Naive B cell (primary cell): ENCODE measurements at regions not wholly inside any gene's neighbourhood (a gene's known extent, or its start where the extent isn't known, plus 50 kb on each side); places are given as distances from the start of the nearest gene placed in this dataset.

Experiments used
- ATAC-seq, 2 donors: fragments of 150-1000 bp; cut with Tn5 transposase; 2 replicates each; pipeline ENCODE4 v1.10.0; 2021; ENCODE audit warnings: low read depth in 2 of 2, mild to moderate bottlenecking in 2 of 2, moderate library complexity in 2 of 2
- DNase-seq: peaks from one replicate; pipeline ENCODE4 v3.0.0; 2022
- H3K27ac Mint-ChIP-seq, 6 donors: one replicate each; pipeline ENCODE4 v1.8.0; 2020 to 2022; ENCODE audit warnings: mild to moderate bottlenecking in 6 of 6, mixed read lengths in 6 of 6, moderate library complexity in 5 of 6, inconsistent platforms in 2 of 6
- H3K27me3 Mint-ChIP-seq, 3 donors: one replicate each; pipeline ENCODE4 v1.8.0; 2021 to 2022; ENCODE audit warnings: mixed read lengths in 3 of 3, mild to moderate bottlenecking in 1 of 3
- H3K36me3 Mint-ChIP-seq, 2 donors: one replicate each; pipeline ENCODE4 v1.8.0; 2020 to 2022; ENCODE audit warnings: mixed read lengths in 2 of 2, inconsistent platforms in 1 of 2, mild to moderate bottlenecking in 1 of 2
- H3K4me1 Mint-ChIP-seq, 3 donors: one replicate each; pipeline ENCODE4 v1.8.0; 2020 to 2022; ENCODE audit warnings: mixed read lengths in 3 of 3, inconsistent platforms in 1 of 3, mild to moderate bottlenecking in 1 of 3, moderate library complexity in 1 of 3
- H3K4me3 Mint-ChIP-seq, 8 donors: one replicate each; pipeline ENCODE4 v1.8.0; 2020 to 2022; ENCODE audit warnings: mild to moderate bottlenecking in 8 of 8, mixed read lengths in 8 of 8, moderate library complexity in 8 of 8, inconsistent platforms in 2 of 8
- H3K9me3 Mint-ChIP-seq, 7 donors: one replicate each; pipeline ENCODE4 v1.8.0; 2020 to 2022; ENCODE audit warnings: mixed read lengths in 7 of 7, mild to moderate bottlenecking in 5 of 7, inconsistent platforms in 2 of 7, moderate library complexity in 1 of 7

GRCh38 chr4:185881430-185881829 is 69.4 kb upstream of the SORBS2 start:
- peaks cover 0 to 11% (median 4%) of the 10 kb centered on the region in 7 donors for H3K9me3 Mint-ChIP-seq
- H3K4me1 Mint-ChIP-seq: no peaks in the 10 kb centered on the region
- ATAC-seq (no peak), DNase-seq (no peak)
- H3K36me3 Mint-ChIP-seq: no peaks in the 10 kb centered on the region
- peaks cover 0 to 8% (median 6%) of the 10 kb centered on the region in 3 donors for H3K27me3 Mint-ChIP-seq
- H3K4me3 Mint-ChIP-seq: no peak overlapping the region
- H3K27ac Mint-ChIP-seq: no peak overlapping the region

DNA sequence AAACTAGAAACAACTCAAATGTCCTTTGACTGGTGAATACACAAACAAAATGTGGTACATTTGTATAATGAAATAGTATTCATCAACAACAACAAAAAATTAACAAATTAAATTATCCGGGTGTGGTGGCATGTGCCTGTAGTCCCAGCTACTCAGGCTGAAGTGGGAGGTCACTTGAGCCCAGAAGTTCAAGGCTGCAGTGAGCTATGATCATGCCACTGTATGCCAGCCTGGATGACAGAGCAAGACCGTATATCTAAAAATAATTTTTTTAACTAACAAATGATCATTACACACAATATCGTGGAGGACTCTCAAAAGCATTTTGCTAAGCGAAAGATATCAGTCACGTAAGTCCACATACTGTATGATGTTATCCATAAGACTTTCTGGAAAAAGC is 71.6 kb upstream of the SORBS2 start:
- Mint-ChIP-seq H3K4me3 (peak overlapping the region in 1 of 8 donors; percentile 12), H3K27me3 (peaks cover 0 to 20% (median 12%) of the 10 kb centered on the region in 3 donors), H3K27ac (no peak overlapping the region), H3K9me3 (peaks cover 6 to 14% (median 7%) of the 10 kb centered on the region in 7 donors), H3K4me1 (no peaks in the 10 kb centered on the region), H3K36me3 (no peaks in the 10 kb centered on the region)
- ATAC-seq (no peak), DNase-seq (no peak)

DNA sequence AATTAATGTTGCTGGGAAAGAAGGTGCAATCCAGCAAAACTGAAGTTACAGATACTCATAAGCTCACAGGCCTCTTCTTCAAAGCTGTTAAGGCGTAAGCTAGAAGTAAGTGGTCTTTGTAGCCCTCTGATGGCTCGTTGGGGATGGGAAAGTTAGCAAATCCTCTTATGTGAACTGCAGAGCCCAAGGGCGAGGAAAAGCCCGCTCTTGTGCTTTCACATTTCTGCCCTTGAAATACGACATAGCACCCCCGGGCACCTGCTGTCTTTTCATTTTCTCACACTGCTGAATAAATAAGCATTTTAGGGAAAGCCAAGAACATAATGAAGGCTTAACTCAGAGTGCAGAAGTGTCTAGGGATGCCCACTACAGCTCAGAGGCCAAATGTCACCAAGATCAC is 73.1 kb upstream of the SORBS2 start:
- no peak for ATAC-seq
- peaks cover under 1 to 24% (median 17%) of the 10 kb centered on the region in 3 donors for H3K27me3 Mint-ChIP-seq

GRCh38 chr4:185885604-185886003 is 73.6 kb upstream of the SORBS2 start:
- no peak for ATAC-seq
- no peaks in the 10 kb centered on the region for H3K4me1 Mint-ChIP-seq
- no peak for DNase-seq
- H3K36me3 Mint-ChIP-seq: peaks cover 0 to 3% of the 10 kb centered on the region in 2 donors
- H3K4me3 Mint-ChIP-seq: no peak overlapping the region
- peaks cover 4 to 19% (median 11%) of the 10 kb centered on the region in 7 donors for H3K9me3 Mint-ChIP-seq
- no peak overlapping the region for H3K27ac Mint-ChIP-seq
- H3K27me3 Mint-ChIP-seq: peaks cover 6 to 27% (median 16%) of the 10 kb centered on the region in 3 donors

More for the DNA sequence above, 73.1 kb upstream of the SORBS2 start:
- Mint-ChIP-seq H3K36me3 (peaks cover 0 to 3% of the 10 kb centered on the region in 2 donors), H3K9me3 (peaks cover 4 to 19% (median 11%) of the 10 kb centered on the region in 7 donors), H3K4me1 (no peaks in the 10 kb centered on the region), H3K4me3 (no peak overlapping the region), H3K27ac (no peak overlapping the region)
- DNase-seq: no peak

- ATAC-seq: no peak
- H3K4me3 Mint-ChIP-seq: no peak overlapping the region
- peaks cover 4 to 19% (median 11%) of the 10 kb centered on the region in 7 donors for H3K9me3 Mint-ChIP-seq
- no peak for DNase-seq
- H3K27me3 Mint-ChIP-seq: peaks cover 8 to 30% (median 17%) of the 10 kb centered on the region in 3 donors
- peaks cover 0 to 3% of the 10 kb centered on the region in 2 donors for H3K36me3 Mint-ChIP-seq
- H3K27ac Mint-ChIP-seq: no peak overlapping the region
- H3K4me1 Mint-ChIP-seq: no peaks in the 10 kb centered on the region
These were observed 75.0 kb upstream of the SORBS2 start for GRCh38 chr4:185886832-185887524.

- ATAC-seq (no peak), DNase-seq (no peak)
- H3K9me3 Mint-ChIP-seq: peaks cover 4 to 19% (median 11%) of the 10 kb centered on the region in 7 donors
- peaks cover 8 to 47% (median 25%) of the 10 kb centered on the region in 3 donors for H3K27me3 Mint-ChIP-seq
- no peaks in the 10 kb centered on the region for H3K4me1 Mint-ChIP-seq
- H3K4me3 Mint-ChIP-seq: no peak overlapping the region
- peaks cover 0 to 3% of the 10 kb centered on the region in 2 donors for H3K36me3 Mint-ChIP-seq
- H3K27ac Mint-ChIP-seq: no peak overlapping the region
These were observed 76.7 kb upstream of the SORBS2 start for GRCh38 chr4:185888676-185889075.

GRCh38 chr4:185889585-185889984 is 77.6 kb upstream of the SORBS2 start:
- H3K4me1 Mint-ChIP-seq: no peaks in the 10 kb centered on the region
- H3K9me3 Mint-ChIP-seq: peaks cover 4 to 19% (median 11%) of the 10 kb centered on the region in 7 donors
- ATAC-seq (no peak), DNase-seq (no peak)
- peaks cover 0 to 3% of the 10 kb centered on the region in 2 donors for H3K36me3 Mint-ChIP-seq
- peaks cover 8 to 47% (median 25%) of the 10 kb centered on the region in 3 donors for H3K27me3 Mint-ChIP-seq
- no peak overlapping the region for H3K4me3 Mint-ChIP-seq
- peak overlapping the region in 1 of 6 donors; percentile 20 for H3K27ac Mint-ChIP-seq

DNA sequence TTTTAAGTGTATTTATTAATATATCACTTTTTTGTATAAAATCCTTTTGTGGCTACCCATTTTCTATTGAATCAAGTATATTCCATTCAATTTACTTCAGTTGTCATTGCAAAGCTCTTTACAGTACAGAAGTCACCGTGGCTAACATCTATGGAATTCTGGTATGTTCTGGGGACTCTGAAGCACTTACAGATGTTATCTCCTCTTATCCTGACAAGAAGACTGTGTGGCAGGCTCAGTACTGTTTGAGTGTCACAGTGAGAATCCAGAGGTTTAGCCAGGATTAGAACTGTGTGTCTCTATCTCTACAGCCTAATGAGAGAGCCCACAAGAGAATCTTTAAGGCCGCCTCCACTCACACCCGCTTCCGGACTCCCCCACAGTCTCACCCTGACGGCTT is 78.2 kb upstream of the SORBS2 start:
- Mint-ChIP-seq H3K27ac (peak overlapping the region in 1 of 6 donors; percentile 2), H3K4me3 (no peak overlapping the region), H3K36me3 (peaks cover 0 to 3% of the 10 kb centered on the region in 2 donors), H3K4me1 (no peaks in the 10 kb centered on the region), H3K27me3 (peaks cover 8 to 43% (median 25%) of the 10 kb centered on the region in 3 donors), H3K9me3 (peaks cover 4 to 19% (median 11%) of the 10 kb centered on the region in 7 donors)
- DNase-seq (no peak), ATAC-seq (no peak)

DNA sequence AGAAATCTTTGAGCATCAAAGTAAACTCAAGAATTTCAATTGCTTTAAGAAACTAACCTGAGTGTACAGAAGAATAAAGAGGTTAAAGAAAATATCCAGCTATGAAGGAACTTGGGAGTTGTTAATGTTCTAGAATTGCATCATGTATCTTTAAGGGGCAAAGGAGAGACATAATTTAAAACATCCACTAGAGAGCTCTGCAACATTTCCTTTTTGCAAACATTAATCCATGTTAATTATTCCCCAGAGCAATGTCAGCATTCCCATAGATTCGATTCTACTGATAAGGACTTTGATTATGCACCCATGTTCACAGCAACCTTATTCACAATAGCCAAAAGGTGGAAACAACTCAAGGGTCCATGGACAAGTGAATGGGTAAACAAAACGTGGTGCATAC is 80.2 kb upstream of the SORBS2 start:
- DNase-seq: no peak
- Mint-ChIP-seq H3K36me3 (peaks cover 0 to 3% of the 10 kb centered on the region in 2 donors), H3K4me3 (no peak overlapping the region), H3K9me3 (peaks cover 4 to 19% (median 11%) of the 10 kb centered on the region in 7 donors), H3K4me1 (peaks cover 3 to 5% (median 3%) of the 10 kb centered on the region in 3 donors), H3K27me3 (peaks cover 8 to 56% (median 24%) of the 10 kb centered on the region in 3 donors), H3K27ac (no peak overlapping the region)
- no peak for ATAC-seq

- Mint-ChIP-seq H3K9me3 (peaks cover 0 to 12% (median 6%) of the 10 kb centered on the region in 7 donors), H3K4me3 (no peak overlapping the region), H3K27ac (no peak overlapping the region), H3K4me1 (peaks cover 3 to 6% (median 3%) of the 10 kb centered on the region in 3 donors), H3K27me3 (peaks cover 14 to 58% (median 23%) of the 10 kb centered on the region in 3 donors), H3K36me3 (peaks cover 0 to 3% of the 10 kb centered on the region in 2 donors)
- ATAC-seq (no peak), DNase-seq (no peak)
These were observed 81.5 kb upstream of the SORBS2 start for GRCh38 chr4:185893500-185893899.

DNA sequence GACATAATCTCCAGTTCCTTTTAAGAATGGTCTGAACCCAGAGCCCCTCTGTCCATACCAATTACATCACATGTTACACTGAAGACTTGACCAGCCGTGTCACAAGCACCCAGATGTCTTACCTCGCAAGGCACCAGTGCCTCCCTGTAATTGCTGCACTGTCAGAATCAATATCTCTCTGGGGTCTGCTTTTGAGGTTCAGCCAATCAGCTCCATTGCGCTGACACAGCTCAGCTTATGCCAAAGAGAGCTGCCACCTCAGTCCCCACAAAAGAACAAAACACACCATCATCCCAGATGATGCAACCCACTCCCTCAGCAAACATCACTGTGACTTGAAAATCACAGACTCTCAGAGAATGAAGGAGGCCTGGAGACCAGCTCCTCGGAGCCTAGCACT is 82.5 kb upstream of the SORBS2 start:
- Mint-ChIP-seq H3K4me3 (no peak overlapping the region), H3K9me3 (peaks cover 0 to 9% (median 3%) of the 10 kb centered on the region in 7 donors), H3K4me1 (peaks cover 3 to 6% (median 3%) of the 10 kb centered on the region in 3 donors), H3K36me3 (no peaks in the 10 kb centered on the region), H3K27me3 (peaks cover 21 to 56% (median 23%) of the 10 kb centered on the region in 3 donors), H3K27ac (no peak overlapping the region)
- no peak for DNase-seq
- ATAC-seq: no peak

DNA sequence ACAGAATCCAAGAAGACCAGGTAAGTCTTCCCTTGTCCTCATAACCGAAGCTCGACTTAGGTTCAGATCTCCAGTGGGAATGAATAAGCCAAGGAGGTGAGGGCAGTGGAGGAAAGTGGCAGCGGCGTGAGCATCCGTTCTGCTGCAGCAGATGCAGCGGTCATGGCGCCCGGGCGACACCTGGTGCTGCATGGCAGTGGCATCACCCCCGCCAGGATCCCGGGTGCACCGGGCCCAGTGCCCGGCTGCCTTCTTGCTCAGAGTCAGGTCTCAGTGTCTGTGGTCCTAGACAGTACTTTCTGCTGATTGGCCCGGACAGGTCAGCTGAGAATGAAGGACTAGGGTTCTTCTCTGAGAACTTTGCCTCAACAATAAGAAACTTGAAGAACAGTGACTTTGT is 83.4 kb upstream of the SORBS2 start:
- peaks cover 0 to 5% (median 0%) of the 10 kb centered on the region in 7 donors for H3K9me3 Mint-ChIP-seq
- H3K36me3 Mint-ChIP-seq: no peaks in the 10 kb centered on the region
- no peak overlapping the region for H3K27ac Mint-ChIP-seq
- no peak for DNase-seq
- no peak for ATAC-seq
- peaks cover 27 to 51% (median 32%) of the 10 kb centered on the region in 3 donors for H3K27me3 Mint-ChIP-seq
- H3K4me1 Mint-ChIP-seq: peaks cover 3 to 6% (median 3%) of the 10 kb centered on the region in 3 donors
- no peak overlapping the region for H3K4me3 Mint-ChIP-seq

DNA sequence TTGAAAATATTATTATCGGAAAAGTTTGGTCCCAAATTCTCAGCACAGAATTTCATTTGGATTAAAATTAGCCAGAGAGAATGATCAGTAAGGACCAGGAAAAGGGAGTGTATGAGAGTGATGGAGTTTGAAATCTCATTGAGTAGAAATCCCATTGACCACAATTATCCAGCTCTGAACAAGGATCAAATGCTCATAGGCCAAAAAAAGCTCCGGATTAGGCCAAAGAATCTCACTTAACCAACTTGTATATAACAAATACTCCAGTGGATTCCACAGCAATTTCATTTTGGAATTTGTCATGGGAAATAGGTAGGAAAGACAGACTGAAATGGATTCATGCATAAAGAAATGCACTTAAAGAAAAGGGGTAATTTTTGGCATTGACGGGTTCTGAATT is 83.9 kb upstream of the SORBS2 start:
- Mint-ChIP-seq H3K4me1 (peaks cover 3 to 6% (median 3%) of the 10 kb centered on the region in 3 donors), H3K27ac (no peak overlapping the region), H3K4me3 (no peak overlapping the region), H3K36me3 (no peaks in the 10 kb centered on the region), H3K9me3 (peaks cover 0 to 4% (median 0%) of the 10 kb centered on the region in 7 donors), H3K27me3 (peaks cover 23 to 48% (median 35%) of the 10 kb centered on the region in 3 donors)
- DNase-seq: no peak
- ATAC-seq: no peak
